Heart left ventricle (tissue), 16 donors: ENCODE measurements at regions not wholly inside any gene's neighbourhood (a gene's known extent, or its start where the extent isn't known, plus 50 kb on each side); places are given as distances from the start of the nearest gene placed in this dataset.

ENCODE experiments used
- ATAC-seq, 4 donors: fragments of 200-7000 bp; cut with Tn5 transposase; one replicate each; pipeline ENCODE4 v1.9.1; 2020 to 2022; ENCODE audit warnings: moderate library complexity in 4 of 4, mild to moderate bottlenecking in 3 of 4, moderate number of reproducible peaks in 1 of 4
- DNase-seq, 5 donors: peaks; one replicate each; pipeline ENCODE4 v3.0.0-alpha.2; 2020
- H3K27ac ChIP-seq, 12 donors: fragments of 200-600 bp; sonication (generic) in 4 of 12; one replicate each; pipeline versions ENCODE4 v1.5.0 to v1.8.0; 2016 to 2022; ENCODE audit warnings: mild to moderate bottlenecking in 2 of 12
- H3K27me3 ChIP-seq, 9 donors: fragments of 200-600 bp; sonication (generic) in 2 of 9; one replicate each; pipeline versions ENCODE4 v1.5.1 to v1.8.0; 2016 to 2022; ENCODE audit warnings: mild to moderate bottlenecking in 3 of 9
- H3K36me3 ChIP-seq, 9 donors: fragments of 200-600 bp; sonication (generic) in 2 of 9; one replicate each; pipeline versions ENCODE4 v1.5.0 to v1.8.0; 2018 to 2022; ENCODE audit warnings: mild to moderate bottlenecking in 2 of 9
- H3K4me1 ChIP-seq, 12 donors: fragments of 200-600 bp; sonication (generic) in 4 of 12; one replicate each; pipeline versions ENCODE4 v1.5.0 to v1.8.0; 2016 to 2022; ENCODE audit warnings: mild to moderate bottlenecking in 3 of 12
- H3K4me3 ChIP-seq, 12 donors: fragments of 200-600 bp; sonication (generic) in 4 of 12; one replicate each; pipeline versions ENCODE4 v1.5.0 to v1.8.0; 2017 to 2022; ENCODE audit warnings: mild to moderate bottlenecking in 9 of 12, moderate library complexity in 4 of 12
- H3K9me3 ChIP-seq, 12 donors: fragments of 200-600 bp; sonication (generic) in 4 of 12; one replicate each; pipeline versions ENCODE4 v1.5.0 to v1.8.0; 2016 to 2022; ENCODE audit warnings: mild to moderate bottlenecking in 1 of 12
- CTCF ChIP-seq, 12 donors: fragments of 200-600 bp; sonication (generic) in 4 of 12; IDR thresholded peaks; one replicate each; pipeline versions ENCODE4 v1.5.0 to v1.8.0; 2018 to 2022; ENCODE audit warnings: antibody characterized with exemption in 12 of 12, mild to moderate bottlenecking in 5 of 12
- POLR2A ChIP-seq, 2 donors: fragments of 450-650 bp; IDR thresholded peaks; one replicate each; pipeline ENCODE4 v1.6.1; 2017; ENCODE audit warnings: antibody characterized with exemption in 2 of 2, mild to moderate bottlenecking in 2 of 2, moderate library complexity in 2 of 2
- WGBS, 4 donors: extraction: QIAGEN DNeasy Blood & Tissue Kit in 2 of 4; methylation state at CpG; one replicate each; pipeline versions ENCODE4 v1.1.5 to v1.1.7; 2013 to 2018; 5-methylcytosine and 5-hydroxymethylcytosine counted together
- intact Hi-C, 10 donors: fragments of 100-400 bp; cut with DNase I; formaldehyde crosslinking; loops; one replicate each; pipeline versions ENCODE4 v1.11.1 to v1.14.2; 2022
- donor health status: ischemic (EF 13 %, LVEDD 7.1; RV severe dilation, severe dysfunction).
- donor health status: healthy with polysubstance abuse.
- donor health status: DM: no; HTN: yes; CAD: no.
- donor health status: DM: no; HTN: no; CAD: no.
- donor health status: ischemic (EF 25% LVEDD 6.9; RV normal size, moderate dysfunction).
- donor health status: ischemic (EF 25% LVEDD 5.7; RV mildly dilated, moderate dysfunction).
- donor health status: healthy.
- donor health status: DM: yes; HTN: yes; CAD: no.
- donor health status: ischemic (EF 35%, LVEDD 5.7; RV mildly dilated, moderate dysfunction).
- donor health status: nonischemic (EF 11% LVEDD 7.7; RV severe dilation, severe dysfunction).
- donor health status: DM: yes; HTN: yes; CAD: no.
- donor health status: PGD.
- donor health status: ischemic (EF 29% LVEDD 5.4; RV normal size, mild dysfunction).
- donor health status: nonischemic (EF 23%, LVEDD 6.1; RV moderate dilation, normal function).

DNA sequence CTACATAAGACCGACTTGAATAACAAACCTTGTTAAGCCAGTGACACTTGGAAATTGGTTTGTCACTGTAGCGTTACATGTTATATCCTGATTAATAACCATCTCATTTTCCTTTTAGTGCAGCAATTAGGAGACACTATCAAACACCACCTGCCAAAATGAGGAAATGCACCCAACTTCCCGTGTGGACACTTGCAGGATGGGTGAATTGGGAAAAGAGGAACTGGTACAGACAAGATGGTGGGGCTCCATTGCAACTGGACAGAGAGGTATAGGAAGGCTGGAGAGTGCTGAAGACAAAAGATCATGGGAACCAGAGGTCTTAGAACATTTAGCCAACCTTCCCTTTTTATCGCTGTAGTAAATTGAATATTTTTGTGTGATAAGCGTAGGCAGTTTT lies 816.3 kb upstream of the HS6ST1 start:
- Histone ChIP-seq H3K4me3 (no peak overlapping the region), H3K27ac (no peak overlapping the region), H3K4me1 (no peaks in the 10 kb centered on the region), H3K27me3 (no peaks in the 10 kb centered on the region), H3K36me3 (no peaks in the 10 kb centered on the region), H3K9me3 (no peaks in the 10 kb centered on the region)
- WGBS, 4 donors, result 83 to 93% (median 89%) methylated on average over 5 of the region's 5 CpGs
- intact Hi-C loops, result no loop called here
- DNase-seq, result no peak
- ATAC-seq, result no peak
- no peak for TF ChIP-seq POLR2A (IDR thresholded peaks at IDR 0.05)
- no peak for TF ChIP-seq CTCF (IDR thresholded peaks at IDR 0.05)

GRCh38 chr2:129139380-129139779 lies 820.7 kb upstream of the HS6ST1 start:
- Histone ChIP-seq H3K36me3 (no peaks in the 10 kb centered on the region), H3K9me3 (no peaks in the 10 kb centered on the region), H3K4me1 (no peaks in the 10 kb centered on the region), H3K4me3 (no peak overlapping the region), H3K27me3 (no peaks in the 10 kb centered on the region), H3K27ac (no peak overlapping the region)
- ATAC-seq (no peak), DNase-seq (no peak)
- TF ChIP-seq CTCF (IDR thresholded peaks at IDR 0.05) (no peak), POLR2A (IDR thresholded peaks at IDR 0.05) (no peak)
- 63 to 84% (median 79%) methylated on average over 2 of the region's 2 CpGs for WGBS, 4 donors
- intact Hi-C loops, result no loop called here

GRCh38 chr2:129142465-129142864 lies 823.8 kb upstream of the HS6ST1 start:
- DNase-seq, result no peak
- no peaks in the 10 kb centered on the region for H3K9me3 ChIP-seq
- WGBS, 4 donors, result 50 to 66% (median 58%) methylated on average over 3 of the region's 3 CpGs
- no peak for ATAC-seq
- no peak overlapping the region for H3K4me3 ChIP-seq
- no peak for TF ChIP-seq POLR2A (IDR thresholded peaks at IDR 0.05)
- TF ChIP-seq CTCF (IDR thresholded peaks at IDR 0.05), result no peak
- no peaks in the 10 kb centered on the region for H3K36me3 ChIP-seq
- intact Hi-C loops, result no loop called here
- H3K27me3 ChIP-seq, result no peaks in the 10 kb centered on the region
- H3K4me1 ChIP-seq, result no peaks in the 10 kb centered on the region
- H3K27ac ChIP-seq, result no peak overlapping the region

- no peak for ATAC-seq
- intact Hi-C loops, result no loop called here
- DNase-seq, result no peak
- no peak for TF ChIP-seq CTCF (IDR thresholded peaks at IDR 0.05)
- TF ChIP-seq POLR2A (IDR thresholded peaks at IDR 0.05), result no peak
- 93 to 96% (median 94%) methylated on average over 19 to 42 of the region's 42 CpGs for WGBS, 4 donors
- no peak overlapping the region for H3K4me3 ChIP-seq
- no peaks in the 10 kb centered on the region for H3K36me3 ChIP-seq
- H3K4me1 ChIP-seq, result no peaks in the 10 kb centered on the region
- peaks cover 0 to 13% (median under 1%) of the 10 kb centered on the region in 12 donors for H3K9me3 ChIP-seq
- H3K27me3 ChIP-seq, result no peaks in the 10 kb centered on the region
- no peak overlapping the region for H3K27ac ChIP-seq
Measured at GRCh38 chr2:129144082-129144791, 825.6 kb upstream of the HS6ST1 start.
